ENCODE measurements at regions not wholly inside any gene's neighbourhood (a gene's known extent, or its start where the extent isn't known, plus 50 kb on each side); places are given as distances from the start of the nearest gene placed in this dataset.
"Not testable (repeated sequence)": the region's sequence is repeated elsewhere in the genome, so short reads cannot be mapped to it uniquely, and the experiment has no call there.

- not testable (repeated sequence) for H3K27ac Mint-ChIP-seq; H3K4me1 Mint-ChIP-seq; H3K4me3 Mint-ChIP-seq; ATAC-seq (ENCODE audit: low read depth); H3K36me3 Mint-ChIP-seq; H3K27me3 Mint-ChIP-seq; H3K9me3 Mint-ChIP-seq; DNase-seq (ENCODE audit: low spot score in 2 of 2)
Observed at GRCh38 chr16:88152879-88153278, 201.6 kb downstream of the BANP start.

- not testable (repeated sequence) for H3K27me3 Mint-ChIP-seq; DNase-seq (ENCODE audit: low spot score in 2 of 2); H3K36me3 Mint-ChIP-seq; ATAC-seq (ENCODE audit: low read depth); H3K4me3 Mint-ChIP-seq; H3K27ac Mint-ChIP-seq; H3K4me1 Mint-ChIP-seq; H3K9me3 Mint-ChIP-seq
Observed at GRCh38 chr16:88153516-88153915, 202.3 kb downstream of the BANP start.

GRCh38 chr16:88154886-88155285, 203.7 kb downstream of the BANP start:
- H3K4me1 Mint-ChIP-seq; H3K27ac Mint-ChIP-seq; H3K9me3 Mint-ChIP-seq; H3K4me3 Mint-ChIP-seq; H3K27me3 Mint-ChIP-seq; H3K36me3 Mint-ChIP-seq; DNase-seq (ENCODE audit: low spot score in 2 of 2); ATAC-seq (ENCODE audit: low read depth): not testable (repeated sequence)

- not testable (repeated sequence) for H3K9me3 Mint-ChIP-seq; ATAC-seq (ENCODE audit: low read depth); H3K4me3 Mint-ChIP-seq; H3K36me3 Mint-ChIP-seq; DNase-seq (ENCODE audit: low spot score in 2 of 2); H3K27me3 Mint-ChIP-seq; H3K4me1 Mint-ChIP-seq; H3K27ac Mint-ChIP-seq
Observed at GRCh38 chr16:88155681-88156080, 204.4 kb downstream of the BANP start.

GRCh38 chr16:88156640-88157283, 205.5 kb downstream of the BANP start:
- not testable (repeated sequence) for H3K9me3 Mint-ChIP-seq; DNase-seq (ENCODE audit: low spot score in 2 of 2); H3K27ac Mint-ChIP-seq; H3K36me3 Mint-ChIP-seq; H3K4me1 Mint-ChIP-seq; H3K27me3 Mint-ChIP-seq; ATAC-seq (ENCODE audit: low read depth); H3K4me3 Mint-ChIP-seq

- DNase-seq (ENCODE audit: low spot score in 2 of 2); H3K9me3 Mint-ChIP-seq; H3K27me3 Mint-ChIP-seq; H3K4me3 Mint-ChIP-seq; H3K27ac Mint-ChIP-seq; ATAC-seq (ENCODE audit: low read depth); H3K4me1 Mint-ChIP-seq; H3K36me3 Mint-ChIP-seq: not testable (repeated sequence)
Observed at GRCh38 chr16:88157686-88158085, 206.5 kb downstream of the BANP start.

GRCh38 chr16:88158256-88159045, 207.2 kb downstream of the BANP start:
- H3K4me1 Mint-ChIP-seq; H3K27me3 Mint-ChIP-seq; H3K4me3 Mint-ChIP-seq; H3K9me3 Mint-ChIP-seq; H3K27ac Mint-ChIP-seq; DNase-seq (ENCODE audit: low spot score in 2 of 2); ATAC-seq (ENCODE audit: low read depth); H3K36me3 Mint-ChIP-seq: not testable (repeated sequence)

GRCh38 chr16:88159046-88159896, 208.0 kb downstream of the BANP start:
- not testable (repeated sequence) for H3K4me3 Mint-ChIP-seq; H3K36me3 Mint-ChIP-seq; ATAC-seq (ENCODE audit: low read depth); H3K4me1 Mint-ChIP-seq; DNase-seq (ENCODE audit: low spot score in 2 of 2); H3K27ac Mint-ChIP-seq
- H3K27me3 Mint-ChIP-seq = peaks cover 14% of the 10 kb centered on the region
- H3K9me3 Mint-ChIP-seq = peaks cover 12% of the 10 kb centered on the region

GRCh38 chr16:88159897-88160335, 208.7 kb downstream of the BANP start:
- not testable (repeated sequence) for H3K36me3 Mint-ChIP-seq; H3K27ac Mint-ChIP-seq; ATAC-seq (ENCODE audit: low read depth); H3K4me3 Mint-ChIP-seq; H3K4me1 Mint-ChIP-seq; DNase-seq (ENCODE audit: low spot score in 2 of 2)
- peaks cover 14% of the 10 kb centered on the region for H3K27me3 Mint-ChIP-seq
- H3K9me3 Mint-ChIP-seq = peaks cover 12% of the 10 kb centered on the region

- ATAC-seq (ENCODE audit: low read depth) = not testable (repeated sequence)
Observed at GRCh38 chr16:88161191-88161590, 210.0 kb downstream of the BANP start.

GRCh38 chr16:88161623-88162275, 210.5 kb downstream of the BANP start:
- not testable (repeated sequence) for H3K4me1 Mint-ChIP-seq; ATAC-seq (ENCODE audit: low read depth); DNase-seq (ENCODE audit: low spot score in 2 of 2); H3K4me3 Mint-ChIP-seq; H3K27ac Mint-ChIP-seq; H3K36me3 Mint-ChIP-seq
- Mint-ChIP-seq H3K27me3 (peaks cover 14% of the 10 kb centered on the region), H3K9me3 (peaks cover 11% of the 10 kb centered on the region)

More at GRCh38 chr16:88161191-88161590, 210.0 kb downstream of the BANP start:
- peaks cover 12% of the 10 kb centered on the region for H3K9me3 Mint-ChIP-seq
- H3K4me3 Mint-ChIP-seq; H3K27ac Mint-ChIP-seq; DNase-seq (ENCODE audit: low spot score in 2 of 2); H3K4me1 Mint-ChIP-seq; H3K36me3 Mint-ChIP-seq: not testable (repeated sequence)
- H3K27me3 Mint-ChIP-seq = peaks cover 14% of the 10 kb centered on the region

- not testable (repeated sequence) for H3K4me1 Mint-ChIP-seq; H3K27ac Mint-ChIP-seq; H3K36me3 Mint-ChIP-seq; DNase-seq (ENCODE audit: low spot score in 2 of 2); H3K4me3 Mint-ChIP-seq; ATAC-seq (ENCODE audit: low read depth)
- Mint-ChIP-seq H3K27me3 (peaks cover 14% of the 10 kb centered on the region), H3K9me3 (peaks cover 11% of the 10 kb centered on the region)
Observed at GRCh38 chr16:88162778-88163177, 211.5 kb downstream of the BANP start.

GRCh38 chr16:88164196-88165039, 213.2 kb downstream of the BANP start:
- ATAC-seq (ENCODE audit: low read depth); H3K36me3 Mint-ChIP-seq; DNase-seq (ENCODE audit: low spot score in 2 of 2); H3K4me1 Mint-ChIP-seq; H3K27ac Mint-ChIP-seq; H3K4me3 Mint-ChIP-seq: not testable (repeated sequence)
- Mint-ChIP-seq H3K9me3 (peaks cover 11% of the 10 kb centered on the region), H3K27me3 (peaks cover 14% of the 10 kb centered on the region)

All from memory B cell (primary cell).